Natural killer cell (primary cell): ENCODE measurements at regions not wholly inside any gene's neighbourhood (a gene's known extent, or its start where the extent isn't known, plus 50 kb on each side); places are given as distances from the start of the nearest gene placed in this dataset.

Experiments
- ATAC-seq, 3 donors: fragments of 150-1000 bp in 2 of 3; fragments of 200-7000 bp in 1 of 3; cut with Tn5 transposase; 1 replicate in 1 of 3; 2 replicates in 2 of 3; pipeline ENCODE4 v1.10.0; 2021; ENCODE audit warnings: mild to moderate bottlenecking in 2 of 3, moderate library complexity in 2 of 3
- DNase-seq, 2 donors: peaks; one replicate each; pipeline versions ENCODE4 v3.0.0 to v3.0.0-alpha.2; 2013 to 2021; ENCODE audit warnings: mixed read lengths in 1 of 2
- H3K27ac ChIP-seq: one replicate; pipeline ENCODE4 v1.5.1; 2013; ENCODE audit warnings: mild to moderate bottlenecking, low read length
- H3K27me3 ChIP-seq: one replicate; pipeline ENCODE4 v1.6.1; 2013; ENCODE audit warnings: low read length; ENCODE audit not compliant: control insufficient read depth, insufficient read depth
- H3K36me3 ChIP-seq: one replicate; pipeline ENCODE4 v1.6.1; 2013; ENCODE audit warnings: low read length; ENCODE audit not compliant: control insufficient read depth, insufficient read depth
- H3K4me1 ChIP-seq: one replicate; pipeline ENCODE4 v1.6.1; 2013; ENCODE audit warnings: low read length; ENCODE audit not compliant: control insufficient read depth, insufficient read depth
- H3K4me3 ChIP-seq: one replicate; pipeline ENCODE4 v1.5.1; 2013; ENCODE audit warnings: low read length
- H3K9me3 ChIP-seq: one replicate; pipeline ENCODE4 v1.6.1; 2013; ENCODE audit warnings: low read length; ENCODE audit not compliant: control insufficient read depth, insufficient read depth
- H3K27ac Mint-ChIP-seq, 2 donors: one replicate each; pipeline ENCODE4 v1.8.0; 2022; ENCODE audit warnings: mild to moderate bottlenecking in 2 of 2, mixed read lengths in 2 of 2, moderate library complexity in 1 of 2
- H3K27me3 Mint-ChIP-seq, 2 donors: one replicate each; pipeline ENCODE4 v1.8.0; 2022; ENCODE audit warnings: low read depth in 2 of 2, mixed read lengths in 2 of 2
- H3K36me3 Mint-ChIP-seq: one replicate; pipeline ENCODE4 v1.8.0; 2022; ENCODE audit warnings: mixed read lengths
- H3K4me1 Mint-ChIP-seq, 2 donors: one replicate each; pipeline ENCODE4 v1.8.0; 2022; ENCODE audit warnings: mixed read lengths in 2 of 2
- H3K4me3 Mint-ChIP-seq: one replicate; pipeline ENCODE4 v1.8.0; 2022; ENCODE audit warnings: mild to moderate bottlenecking, moderate library complexity, mixed read lengths
- H3K9me3 Mint-ChIP-seq, 2 donors: one replicate each; pipeline ENCODE4 v1.8.0; 2022; ENCODE audit warnings: mixed read lengths in 2 of 2
- WGBS: methylation state at CpG from one replicate; pipeline ENCODE4 v1.1.7; 2013; ENCODE audit warnings: missing lambda C conversion rate; ENCODE audit not compliant: insufficient coverage; 5-methylcytosine and 5-hydroxymethylcytosine counted together
- intact Hi-C: fragments of 100-400 bp; cut with micrococcal nuclease; formaldehyde crosslinking; loops from one replicate; pipeline ENCODE4 v1.14.2; 2022
- TF ChIP-seq, protein P1 (sequence below): fragments of 200-600 bp; IDR thresholded peaks from one replicate; pipeline ENCODE4 v1.8.0; 2022; ENCODE audit warnings: antibody characterized with exemption

DNA sequence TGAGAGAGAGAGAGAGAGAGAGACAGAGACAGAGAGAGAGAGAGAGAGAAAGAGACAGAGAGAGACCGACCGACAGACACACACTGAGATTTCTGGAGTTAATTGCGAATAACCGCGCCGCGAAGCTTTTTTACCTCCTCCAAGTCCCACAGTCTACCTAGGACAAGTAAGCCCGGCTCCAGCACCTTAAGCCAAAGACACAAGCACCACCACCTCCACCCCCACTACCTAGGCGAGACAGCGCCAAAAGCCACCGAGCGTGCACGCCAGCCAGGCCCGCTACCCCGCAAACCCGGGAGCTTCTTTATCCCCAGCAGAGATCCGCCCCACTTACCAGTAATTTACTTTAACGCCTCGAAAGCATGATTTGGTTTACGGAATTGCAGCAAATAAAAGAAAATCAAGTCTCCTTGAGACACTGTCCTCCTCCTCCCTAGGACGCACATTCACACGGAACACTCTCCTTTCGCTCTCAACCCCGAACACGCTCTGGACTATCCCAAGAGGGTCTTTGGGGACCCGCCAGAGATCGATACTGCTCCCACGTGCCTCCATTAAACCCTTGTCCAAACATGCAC, 649.6 kb upstream of the DIPK2B start:
- peak in 1 of 2 donors; percentile 47 for DNase-seq
- Histone ChIP-seq H3K36me3 (no peaks in the 10 kb centered on the region), H3K4me3 (peak overlapping the region; percentile 36), H3K27me3 (peaks cover 2% of the 10 kb centered on the region), H3K9me3 (no peaks in the 10 kb centered on the region), H3K27ac (no peak overlapping the region), H3K4me1 (peaks cover 14% of the 10 kb centered on the region)
- Mint-ChIP-seq H3K27ac (no peak overlapping the region), H3K9me3 (no peaks in the 10 kb centered on the region), H3K36me3 (no peaks in the 10 kb centered on the region), H3K4me1 (peaks cover 16% of the 10 kb centered on the region in 2 donors), H3K4me3 (peak overlapping the region; percentile 89), H3K27me3 (peaks cover 9 to 41% of the 10 kb centered on the region in 2 donors)
- WGBS = under 1% methylated on average over 28 of the region's 28 CpGs
- intact Hi-C loops = no loop called here
- TF ChIP-seq, protein P1, sequence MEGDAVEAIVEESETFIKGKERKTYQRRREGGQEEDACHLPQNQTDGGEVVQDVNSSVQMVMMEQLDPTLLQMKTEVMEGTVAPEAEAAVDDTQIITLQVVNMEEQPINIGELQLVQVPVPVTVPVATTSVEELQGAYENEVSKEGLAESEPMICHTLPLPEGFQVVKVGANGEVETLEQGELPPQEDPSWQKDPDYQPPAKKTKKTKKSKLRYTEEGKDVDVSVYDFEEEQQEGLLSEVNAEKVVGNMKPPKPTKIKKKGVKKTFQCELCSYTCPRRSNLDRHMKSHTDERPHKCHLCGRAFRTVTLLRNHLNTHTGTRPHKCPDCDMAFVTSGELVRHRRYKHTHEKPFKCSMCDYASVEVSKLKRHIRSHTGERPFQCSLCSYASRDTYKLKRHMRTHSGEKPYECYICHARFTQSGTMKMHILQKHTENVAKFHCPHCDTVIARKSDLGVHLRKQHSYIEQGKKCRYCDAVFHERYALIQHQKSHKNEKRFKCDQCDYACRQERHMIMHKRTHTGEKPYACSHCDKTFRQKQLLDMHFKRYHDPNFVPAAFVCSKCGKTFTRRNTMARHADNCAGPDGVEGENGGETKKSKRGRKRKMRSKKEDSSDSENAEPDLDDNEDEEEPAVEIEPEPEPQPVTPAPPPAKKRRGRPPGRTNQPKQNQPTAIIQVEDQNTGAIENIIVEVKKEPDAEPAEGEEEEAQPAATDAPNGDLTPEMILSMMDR = no peak
- ATAC-seq = peak; percentile 25 to 43 (median 29)

DNA sequence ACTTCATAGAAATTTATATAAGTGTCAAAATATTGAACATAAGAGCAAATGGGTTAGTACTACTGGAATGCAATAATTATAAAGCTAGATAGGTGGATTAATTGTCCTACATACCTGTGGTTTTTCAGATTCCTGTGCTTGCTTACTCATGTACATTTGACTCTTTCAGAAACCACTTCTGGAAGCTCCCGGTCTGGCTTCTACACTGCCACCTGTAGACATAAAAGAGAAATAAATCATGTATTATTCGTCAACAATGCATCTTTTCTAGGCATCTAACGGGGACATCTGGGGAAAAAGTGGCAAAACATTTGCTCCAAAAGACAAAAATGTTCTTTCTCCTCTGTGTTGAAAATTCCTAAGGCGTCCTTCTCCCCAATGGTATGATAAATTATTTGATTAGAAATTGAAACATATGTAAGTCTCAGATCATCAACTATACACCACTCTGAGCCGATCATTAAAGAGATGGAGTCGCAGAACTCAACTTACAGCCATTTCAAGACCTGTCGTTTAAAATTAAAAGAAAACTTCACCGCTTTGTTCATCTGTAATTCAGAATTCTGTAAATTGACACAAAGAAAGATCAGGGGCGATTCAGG, 648.7 kb upstream of the DIPK2B start:
- Histone ChIP-seq H3K36me3 (no peaks in the 10 kb centered on the region), H3K4me3 (no peak overlapping the region), H3K9me3 (no peaks in the 10 kb centered on the region), H3K27ac (no peak overlapping the region), H3K27me3 (peaks cover 2% of the 10 kb centered on the region), H3K4me1 (peaks cover 14% of the 10 kb centered on the region)
- peak in 2 of 3 donors; percentile 36 to 38 for ATAC-seq
- Mint-ChIP-seq H3K4me1 (peaks cover 16% of the 10 kb centered on the region in 2 donors), H3K27me3 (peaks cover 9 to 35% of the 10 kb centered on the region in 2 donors), H3K27ac (no peak overlapping the region), H3K9me3 (no peaks in the 10 kb centered on the region), H3K4me3 (peak overlapping the region; percentile 89), H3K36me3 (no peaks in the 10 kb centered on the region)
- intact Hi-C loops = loop anchor here (10.0 kb wide), 1 partner anchor 525 kb away; no protein-coding TSS in a partner anchor
- peak in 1 of 2 donors; percentile 64 for DNase-seq
- TF ChIP-seq, protein P1 = peak; percentile 11
- no CpG with 5 or more reads among the region's 9 CpGs for WGBS

DNA sequence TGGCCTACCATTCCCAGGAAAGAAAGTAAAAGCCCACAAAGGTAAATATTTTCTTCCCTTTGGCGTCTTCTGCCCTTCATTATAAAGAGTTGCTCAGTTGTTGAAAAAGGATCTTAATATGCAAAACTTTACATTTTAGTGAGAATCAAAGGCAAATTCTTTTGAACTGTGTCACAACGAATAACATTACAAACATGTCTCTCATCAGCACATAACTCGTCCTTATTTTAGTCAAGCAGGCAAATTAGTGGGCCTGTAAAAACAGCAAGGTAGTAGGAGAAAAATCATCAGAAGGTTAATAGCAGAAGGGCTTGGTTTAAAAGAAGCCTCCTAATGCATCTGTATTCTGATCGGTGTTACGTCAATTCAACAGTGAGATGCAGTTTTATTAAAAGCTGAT, 647.3 kb upstream of the DIPK2B start:
- no peaks in the 10 kb centered on the region for H3K36me3 Mint-ChIP-seq
- Histone ChIP-seq H3K4me1 (peaks cover 14% of the 10 kb centered on the region), H3K27me3 (peaks cover 2% of the 10 kb centered on the region), H3K27ac (no peak overlapping the region), H3K9me3 (no peaks in the 10 kb centered on the region), H3K36me3 (no peaks in the 10 kb centered on the region), H3K4me3 (no peak overlapping the region)
- 93% methylated on average over 4 of the region's 5 CpGs for WGBS
- H3K4me1 Mint-ChIP-seq = peaks cover 16% of the 10 kb centered on the region in 2 donors
- intact Hi-C loops = loop anchor here (10.0 kb wide), 1 partner anchor 523 kb away; no protein-coding TSS in a partner anchor
- DNase-seq (no peak), ATAC-seq (no peak)
- no peak overlapping the region for H3K27ac Mint-ChIP-seq
- no peak overlapping the region for H3K4me3 Mint-ChIP-seq
- peaks cover 7 to 26% of the 10 kb centered on the region in 2 donors for H3K27me3 Mint-ChIP-seq
- TF ChIP-seq, protein P1 = no peak
- no peaks in the 10 kb centered on the region for H3K9me3 Mint-ChIP-seq
